Neuronal stem cell (in vitro differentiated cells): ENCODE measurements at regions not wholly inside any gene's neighbourhood (a gene's known extent, or its start where the extent isn't known, plus 50 kb on each side); places are given as distances from the start of the nearest gene placed in this dataset.
A peak's percentile ranks its signal among the peaks of the same experiment; 100 is the strongest.

Experiments
- DNase-seq: peaks from one replicate; pipeline ENCODE4 v3.0.0-alpha.2; 2013; ENCODE audit warnings: low spot score
- H2AFZ ChIP-seq: one replicate; pipeline ENCODE4 v1.6.1; 2013; ENCODE audit warnings: mild to moderate bottlenecking, low read length, inconsistent platforms
- H2AK5ac ChIP-seq: 2 replicates; pipeline ENCODE4 v1.6.1; 2013; ENCODE audit warnings: low read depth, mild to moderate bottlenecking, inconsistent platforms, low read length, moderate library complexity, mixed read lengths
- H2BK120ac ChIP-seq: 2 replicates; pipeline ENCODE4 v1.6.1; 2013; ENCODE audit warnings: low read depth, mild to moderate bottlenecking, inconsistent platforms, low read length, moderate library complexity, mixed read lengths
- H2BK12ac ChIP-seq: one replicate; pipeline ENCODE4 v1.6.1; 2013; ENCODE audit warnings: low read length, inconsistent platforms
- H2BK15ac ChIP-seq: 2 replicates; pipeline ENCODE4 v1.6.1; 2013; ENCODE audit warnings: mild to moderate bottlenecking, low read length, inconsistent platforms, mixed read lengths
- H2BK5ac ChIP-seq: one replicate; pipeline ENCODE4 v1.6.1; 2013; ENCODE audit warnings: inconsistent platforms, mild to moderate bottlenecking, low read length, moderate library complexity
- H3K14ac ChIP-seq: one replicate; pipeline ENCODE4 v1.6.1; 2013; ENCODE audit warnings: low read length, inconsistent platforms
- H3K18ac ChIP-seq: 2 replicates; pipeline ENCODE4 v1.6.1; 2013; ENCODE audit warnings: low read length, inconsistent platforms
- H3K23ac ChIP-seq: 2 replicates; pipeline ENCODE4 v1.6.1; 2013; ENCODE audit warnings: low read depth, mild to moderate bottlenecking, mixed read lengths, low read length, inconsistent platforms; ENCODE audit not compliant: poor library complexity
- H3K27ac ChIP-seq: replicated peaks from 3 replicates; pipeline ENCODE4 v1.5.1; 2013; ENCODE audit warnings: low read length, inconsistent platforms
- H3K27me3 ChIP-seq, 3 experiments: 2 replicates each; pipeline ENCODE4 v1.6.1; 2013; ENCODE audit warnings: low read length in 3 of 3, mild to moderate bottlenecking in 2 of 3, inconsistent platforms in 1 of 3, low read depth in 1 of 3, mixed read lengths in 1 of 3, moderate library complexity in 1 of 3; ENCODE audit not compliant: control insufficient read depth in 3 of 3, insufficient read depth in 3 of 3
- H3K36me3 ChIP-seq, 2 donors: replicated peaks in 1 of 2; 2 replicates each; pipeline ENCODE4 v1.6.1; 2013; ENCODE audit warnings: low read length in 2 of 2; ENCODE audit not compliant: control insufficient read depth in 2 of 2, insufficient read depth in 2 of 2
- H3K4ac ChIP-seq: 2 replicates; pipeline ENCODE4 v1.6.1; 2013; ENCODE audit warnings: inconsistent platforms, mild to moderate bottlenecking, low read length, moderate library complexity
- H3K4me1 ChIP-seq, 2 donors: 1 replicate in 1 of 2; 2 replicates in 1 of 2; pipeline ENCODE4 v1.6.1; 2013; ENCODE audit warnings: low read length in 2 of 2, low read depth in 1 of 2; ENCODE audit not compliant: control insufficient read depth in 2 of 2, insufficient read depth in 1 of 2
- H3K4me2 ChIP-seq: one replicate; pipeline ENCODE4 v1.6.1; 2013; ENCODE audit warnings: mild to moderate bottlenecking, low read length, inconsistent platforms; ENCODE audit not compliant: insufficient read depth, poor library complexity, severe bottlenecking
- H3K4me3 ChIP-seq, 2 donors: 2 replicates each; pipeline ENCODE4 v1.5.1; 2013; ENCODE audit warnings: low read length in 2 of 2, mild to moderate bottlenecking in 2 of 2, inconsistent platforms in 1 of 2, moderate library complexity in 1 of 2
- H3K79me1 ChIP-seq: one replicate; pipeline ENCODE4 v1.6.1; 2013; ENCODE audit warnings: low read depth, mild to moderate bottlenecking, inconsistent platforms, low read length, moderate library complexity
- H3K9ac ChIP-seq: one replicate; pipeline ENCODE4 v1.6.1; 2013; ENCODE audit warnings: mild to moderate bottlenecking, low read depth, low read length, inconsistent platforms; ENCODE audit not compliant: poor library complexity
- H3K9me3 ChIP-seq, 2 donors: replicated peaks in 1 of 2; 2 replicates each; pipeline versions ENCODE3 to v1.6.1; 2013; ENCODE audit warnings: low read length in 2 of 2, mild to moderate bottlenecking in 2 of 2, inconsistent platforms in 1 of 2, low read depth in 1 of 2, mixed read lengths in 1 of 2, moderate library complexity in 1 of 2; ENCODE audit not compliant: control insufficient read depth in 2 of 2, insufficient read depth in 1 of 2
- H4K8ac ChIP-seq: one replicate; pipeline ENCODE4 v1.6.1; 2013; ENCODE audit warnings: low read depth, mild to moderate bottlenecking, inconsistent platforms, low read length, moderate library complexity
- H4K91ac ChIP-seq: one replicate; pipeline ENCODE4 v1.6.1; 2013; ENCODE audit warnings: low read length, low read depth, mild to moderate bottlenecking, inconsistent platforms; ENCODE audit not compliant: poor library complexity
- WGBS, 2 donors: extraction: QIAGEN DNeasy Blood & Tissue Kit; methylation state at CpG; one replicate each; pipeline ENCODE4 v1.1.7; 2013; ENCODE audit warnings: missing lambda C conversion rate in 2 of 2, mixed read lengths in 1 of 2; ENCODE audit not compliant: insufficient read length in 2 of 2, insufficient replicate concordance in 1 of 2; ENCODE audit errors: extremely low coverage in 2 of 2; 5-methylcytosine and 5-hydroxymethylcytosine counted together

- Histone ChIP-seq H3K4me2 (no peak overlapping the region), H3K4me3 (no peak overlapping the region), H3K4me1 (peaks cover 2 to 4% of the 10 kb centered on the region in 2 donors), H2BK120ac (no peak overlapping the region), H3K9ac (no peak overlapping the region), H2AK5ac (no peak overlapping the region), H2BK5ac (no peak overlapping the region), H3K18ac (no peak overlapping the region), H3K14ac (no peak overlapping the region), H3K79me1 (no peaks in the 10 kb centered on the region), H3K27ac (no peak overlapping the region), H2BK15ac (no peak overlapping the region), H3K23ac (no peak overlapping the region), H4K91ac (no peak overlapping the region), H3K36me3 (no peaks in the 10 kb centered on the region), H4K8ac (no peak overlapping the region), H3K9me3 (no peaks in the 10 kb centered on the region), H2BK12ac (no peak overlapping the region), H3K27me3 (no peaks in the 10 kb centered on the region), H2AFZ (no peak overlapping the region), H3K4ac (no peak overlapping the region)
- no peak for DNase-seq
- WGBS, 2 donors, result no CpG with 5 or more reads among the region's 6 CpGs
Observed at GRCh38 chr2:187943772-187944369, 347.8 kb upstream of the GULP1 start.

- Histone ChIP-seq H3K4ac (no peak overlapping the region), H2AFZ (no peak overlapping the region), H2BK5ac (no peak overlapping the region), H4K8ac (no peak overlapping the region), H3K79me1 (no peaks in the 10 kb centered on the region), H4K91ac (no peak overlapping the region), H3K36me3 (no peaks in the 10 kb centered on the region), H3K18ac (no peak overlapping the region), H3K4me3 (no peak overlapping the region), H2AK5ac (no peak overlapping the region), H3K14ac (no peak overlapping the region), H3K27me3 (no peaks in the 10 kb centered on the region), H3K4me2 (no peak overlapping the region), H2BK12ac (no peak overlapping the region), H3K23ac (no peak overlapping the region), H3K9ac (no peak overlapping the region), H2BK120ac (no peak overlapping the region), H3K27ac (no peak overlapping the region), H3K4me1 (peaks cover 2 to 4% of the 10 kb centered on the region in 2 donors), H2BK15ac (no peak overlapping the region), H3K9me3 (no peaks in the 10 kb centered on the region)
- DNase-seq, result no peak
- WGBS, 2 donors, result no CpG with 5 or more reads among the region's 3 CpGs
Observed at GRCh38 chr2:187949859-187950258, 341.8 kb upstream of the GULP1 start.

GRCh38 chr2:187951470-187952218 is 340.0 kb upstream of the GULP1 start:
- no peak overlapping the region for H4K8ac ChIP-seq
- no peak overlapping the region for H2BK5ac ChIP-seq
- no CpG with 5 or more reads among the region's 32 CpGs for WGBS, 2 donors
- no peak overlapping the region for H3K9ac ChIP-seq
- no peak overlapping the region for H3K14ac ChIP-seq
- H3K9me3 ChIP-seq, result no peaks in the 10 kb centered on the region
- H3K4ac ChIP-seq, result no peak overlapping the region
- H3K18ac ChIP-seq, result peak overlapping the region; percentile 38
- no peak for DNase-seq
- no peak overlapping the region for H3K4me3 ChIP-seq
- no peak overlapping the region for H2BK15ac ChIP-seq
- H3K4me2 ChIP-seq, result no peak overlapping the region
- H3K23ac ChIP-seq, result no peak overlapping the region
- no peak overlapping the region for H4K91ac ChIP-seq
- H2AK5ac ChIP-seq, result no peak overlapping the region
- no peak overlapping the region for H2BK120ac ChIP-seq
- no peak overlapping the region for H2AFZ ChIP-seq
- H3K27me3 ChIP-seq, result no peaks in the 10 kb centered on the region
- H3K4me1 ChIP-seq, result peaks cover 2 to 4% of the 10 kb centered on the region in 2 donors
- H3K79me1 ChIP-seq, result no peaks in the 10 kb centered on the region
- H2BK12ac ChIP-seq, result no peak overlapping the region
- H3K36me3 ChIP-seq, result no peaks in the 10 kb centered on the region
- H3K27ac ChIP-seq, result no peak overlapping the region

- Histone ChIP-seq H2BK5ac (no peak overlapping the region), H3K36me3 (no peaks in the 10 kb centered on the region), H3K9me3 (no peaks in the 10 kb centered on the region), H2BK15ac (no peak overlapping the region), H4K91ac (no peak overlapping the region), H3K4ac (no peak overlapping the region), H3K4me3 (no peak overlapping the region), H3K4me1 (no peaks in the 10 kb centered on the region), H2BK12ac (no peak overlapping the region), H2AFZ (no peak overlapping the region), H3K23ac (no peak overlapping the region), H2AK5ac (no peak overlapping the region), H3K9ac (no peak overlapping the region), H4K8ac (no peak overlapping the region), H3K27ac (no peak overlapping the region), H3K27me3 (no peaks in the 10 kb centered on the region), H3K79me1 (no peaks in the 10 kb centered on the region), H2BK120ac (no peak overlapping the region), H3K4me2 (no peak overlapping the region), H3K14ac (no peak overlapping the region), H3K18ac (no peak overlapping the region)
- no peak for DNase-seq
- WGBS, 2 donors, result no CpG with 5 or more reads among the region's 2 CpGs
Observed at GRCh38 chr2:187956906-187957534, 334.7 kb upstream of the GULP1 start.
